GM23338 (cell line): ENCODE measurements at regions not wholly inside any gene's neighbourhood (a gene's known extent, or its start where the extent isn't known, plus 50 kb on each side); places are given as distances from the start of the nearest gene placed in this dataset.

Source experiments
- ATAC-seq: fragments of 200-7000 bp; cut with Tn5 transposase; 3 replicates; pipeline ENCODE4 v1.9.1; 2020
- DNase-seq: peaks from one replicate; pipeline ENCODE4 v3.0.0-alpha.2; 2015; ENCODE audit warnings: low spot score
- H2AFZ ChIP-seq: fragments of 200-600 bp; sonication (generic); 2 replicates; pipeline ENCODE4 v1.8.0; 2016; ENCODE audit warnings: antibody characterized with exemption, mild to moderate bottlenecking, moderate library complexity
- H3F3A ChIP-seq: fragments of 200-600 bp; sonication (generic); replicated peaks from 2 replicates; pipeline ENCODE4 v1.8.0; 2017; ENCODE audit warnings: antibody characterized with exemption, mixed run types, low read depth
- H3K27ac ChIP-seq: fragments of 200-600 bp; sonication (generic); 2 replicates; pipeline ENCODE4 v1.6.1; 2016; ENCODE audit warnings: low read depth
- H3K27me3 ChIP-seq: fragments of 200-600 bp; sonication (generic); 2 replicates; pipeline ENCODE4 v1.8.0; 2016; ENCODE audit warnings: mild to moderate bottlenecking, mixed run types, moderate library complexity; ENCODE audit not compliant: insufficient read depth
- H3K36me3 ChIP-seq: fragments of 200-600 bp; sonication (generic); 2 replicates; pipeline ENCODE4 v1.8.0; 2016; ENCODE audit warnings: mild to moderate bottlenecking; ENCODE audit not compliant: insufficient read depth
- H3K4me1 ChIP-seq: fragments of 200-600 bp; sonication (generic); 2 replicates; pipeline ENCODE4 v1.8.0; 2016; ENCODE audit warnings: mild to moderate bottlenecking, moderate library complexity; ENCODE audit not compliant: insufficient read depth
- H3K4me2 ChIP-seq: fragments of 200-600 bp; sonication (generic); 2 replicates; pipeline ENCODE4 v1.7.1; 2017; ENCODE audit warnings: mixed run types
- H3K4me3 ChIP-seq: fragments of 200-600 bp; sonication (generic); 2 replicates; pipeline ENCODE4 v1.6.1; 2016; ENCODE audit warnings: mixed run types
- H3K79me2 ChIP-seq: fragments of 200-600 bp; sonication (generic); replicated peaks from 2 replicates; pipeline ENCODE4 v1.8.0; 2017; ENCODE audit warnings: mild to moderate bottlenecking; ENCODE audit not compliant: insufficient read depth
- H3K9me2 ChIP-seq: fragments of 200-600 bp; sonication (generic); 2 replicates; pipeline ENCODE4 v1.8.0; 2017; ENCODE audit not compliant: insufficient read depth
- H4K20me1 ChIP-seq: fragments of 200-600 bp; sonication (generic); replicated peaks from 2 replicates; pipeline ENCODE4 v1.8.0; 2017; ENCODE audit warnings: mild to moderate bottlenecking; ENCODE audit not compliant: insufficient read depth
- H3K27ac Mint-ChIP-seq: 2 replicates; pipeline ENCODE4 v1.8.0; 2020; ENCODE audit warnings: inconsistent platforms, mild to moderate bottlenecking, moderate library complexity, mixed read lengths
- H3K27me3 Mint-ChIP-seq: 3 replicates; pipeline ENCODE4 v1.8.0; 2022; ENCODE audit warnings: low read depth, mild to moderate bottlenecking, moderate library complexity, mixed read lengths, inconsistent platforms; ENCODE audit not compliant: insufficient read depth, poor library complexity
- H3K36me3 Mint-ChIP-seq: 3 replicates; pipeline ENCODE4 v1.8.0; 2021; ENCODE audit warnings: low read depth, mild to moderate bottlenecking, inconsistent platforms, moderate library complexity, mixed read lengths
- H3K4me1 Mint-ChIP-seq: 3 replicates; pipeline ENCODE4 v1.8.0; 2020; ENCODE audit warnings: mild to moderate bottlenecking, inconsistent platforms, mixed read lengths
- H3K4me3 Mint-ChIP-seq: 3 replicates; pipeline ENCODE4 v1.8.0; 2021; ENCODE audit warnings: moderate library complexity, mild to moderate bottlenecking, inconsistent platforms, mixed read lengths
- H3K9me3 Mint-ChIP-seq: 3 replicates; pipeline ENCODE4 v1.8.0; 2020; ENCODE audit warnings: moderate library complexity, mild to moderate bottlenecking, inconsistent platforms, mixed read lengths
- CREB1 ChIP-seq: fragments of 250-450 bp; sonication (Bioruptor Pico); IDR thresholded peaks from 2 replicates; pipeline ENCODE4 v1.5.0; 2020; ENCODE audit warnings: low read depth, mild to moderate bottlenecking, moderate library complexity
- EZH2 ChIP-seq: fragments of 200-600 bp; sonication (generic); IDR thresholded peaks from one replicate; pipeline ENCODE4 v1.8.0; 2017; ENCODE audit warnings: antibody characterized with exemption, mild to moderate bottlenecking, low read depth; ENCODE audit not compliant: unreplicated experiment
- EZH2phosphoT487 ChIP-seq: fragments of 200-600 bp; sonication (generic); IDR thresholded peaks from one replicate; pipeline ENCODE4 v1.8.1; 2018; ENCODE audit warnings: antibody characterized with exemption; ENCODE audit not compliant: unreplicated experiment
- JUNB ChIP-seq: IDR thresholded peaks from one replicate; pipeline ENCODE4 v1.6.1; 2016; ENCODE audit warnings: antibody characterized with exemption; ENCODE audit not compliant: unreplicated experiment
- NANOG ChIP-seq: IDR thresholded peaks from 2 replicates; pipeline ENCODE4 v1.6.1; 2016; ENCODE audit warnings: antibody characterized with exemption, borderline replicate concordance
- POLR2AphosphoS5 ChIP-seq: IDR thresholded peaks from 2 replicates; pipeline ENCODE4 v1.6.1; 2016; ENCODE audit warnings: antibody characterized with exemption, low read depth
- STAT1 ChIP-seq: IDR thresholded peaks from one replicate; pipeline ENCODE4 v1.6.1; 2016; ENCODE audit warnings: antibody characterized with exemption; ENCODE audit not compliant: unreplicated experiment
- ZNF114 ChIP-seq: fragments of 250-450 bp; sonication (Bioruptor Pico); IDR thresholded peaks from 2 replicates; pipeline ENCODE4 v1.5.0; 2020; ENCODE audit warnings: mild to moderate bottlenecking, moderate library complexity
- ZNF331 ChIP-seq: fragments of 250-450 bp; sonication (Bioruptor Pico); IDR thresholded peaks from 2 replicates; pipeline ENCODE4 v1.5.0; 2020; ENCODE audit warnings: low read depth, mild to moderate bottlenecking, moderate library complexity
- TF ChIP-seq, protein P1 (sequence below): IDR thresholded peaks from 2 replicates; pipeline ENCODE4 v1.6.1; 2016; ENCODE audit warnings: antibody characterized with exemption
- TF ChIP-seq, protein P2 (sequence below): IDR thresholded peaks from one replicate; pipeline ENCODE4 v1.6.1; 2018; ENCODE audit warnings: antibody characterized with exemption; ENCODE audit not compliant: unreplicated experiment
- TF ChIP-seq, protein P3 (sequence below), 2 experiments: fragments of 200-600 bp in 1 of 2; sonication (generic) in 1 of 2; conservative IDR thresholded peaks; 2 replicates each; pipeline versions ENCODE4 v1.5.1 to v1.6.1; 2016 to 2017; ENCODE audit warnings: antibody characterized with exemption in 2 of 2, low read depth in 2 of 2, mild to moderate bottlenecking in 2 of 2, moderate library complexity in 1 of 2
- TF ChIP-seq, protein P4 (sequence below): fragments of 250-450 bp; sonication (Bioruptor Pico); IDR thresholded peaks from 2 replicates; pipeline ENCODE4 v1.5.0; 2020; ENCODE audit warnings: mild to moderate bottlenecking, moderate library complexity

DNA sequence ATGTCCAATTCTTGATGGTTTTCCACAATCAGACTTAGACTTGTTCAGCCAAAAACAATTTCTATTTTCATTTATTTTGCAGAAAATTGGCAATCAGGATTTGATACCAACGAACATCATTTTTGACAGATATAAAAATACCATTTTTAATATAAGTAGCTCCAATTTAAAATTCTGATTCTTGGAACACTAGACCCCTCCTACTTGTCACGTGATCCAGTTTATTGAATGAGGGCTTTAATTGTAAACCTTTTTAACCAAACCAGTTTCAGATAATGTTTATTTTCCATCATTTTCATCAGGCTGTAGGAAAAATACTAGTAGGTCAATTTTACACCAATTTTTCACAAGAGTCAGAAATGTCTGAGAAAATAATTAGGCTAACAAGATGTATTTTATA, 607.2 kb upstream of the RGS18 start:
- Histone ChIP-seq H3F3A (no peaks in the 10 kb centered on the region), H3K36me3 (no peaks in the 10 kb centered on the region), H3K4me2 (no peak overlapping the region), H3K27me3 (no peaks in the 10 kb centered on the region), H3K9me2 (no peaks in the 10 kb centered on the region), H2AFZ (no peak overlapping the region), H3K4me1 (no peaks in the 10 kb centered on the region), H3K79me2 (no peaks in the 10 kb centered on the region), H3K4me3 (no peak overlapping the region), H3K27ac (no peak overlapping the region), H4K20me1 (no peaks in the 10 kb centered on the region)
- DNase-seq (no peak), ATAC-seq (no peak)
- TF ChIP-seq, protein P1, sequence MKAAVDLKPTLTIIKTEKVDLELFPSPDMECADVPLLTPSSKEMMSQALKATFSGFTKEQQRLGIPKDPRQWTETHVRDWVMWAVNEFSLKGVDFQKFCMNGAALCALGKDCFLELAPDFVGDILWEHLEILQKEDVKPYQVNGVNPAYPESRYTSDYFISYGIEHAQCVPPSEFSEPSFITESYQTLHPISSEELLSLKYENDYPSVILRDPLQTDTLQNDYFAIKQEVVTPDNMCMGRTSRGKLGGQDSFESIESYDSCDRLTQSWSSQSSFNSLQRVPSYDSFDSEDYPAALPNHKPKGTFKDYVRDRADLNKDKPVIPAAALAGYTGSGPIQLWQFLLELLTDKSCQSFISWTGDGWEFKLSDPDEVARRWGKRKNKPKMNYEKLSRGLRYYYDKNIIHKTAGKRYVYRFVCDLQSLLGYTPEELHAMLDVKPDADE, result no peak
- TF ChIP-seq ZNF331 (CRISPR knock-in tag) (no peak), NANOG (no peak), CREB1 (CRISPR knock-in tag) (no peak), EZH2 (no peak), STAT1 (no peak), EZH2phosphoT487 (no peak), JUNB (no peak), ZNF114 (CRISPR knock-in tag) (no peak), POLR2AphosphoS5 (no peak)
- TF ChIP-seq, protein P2, sequence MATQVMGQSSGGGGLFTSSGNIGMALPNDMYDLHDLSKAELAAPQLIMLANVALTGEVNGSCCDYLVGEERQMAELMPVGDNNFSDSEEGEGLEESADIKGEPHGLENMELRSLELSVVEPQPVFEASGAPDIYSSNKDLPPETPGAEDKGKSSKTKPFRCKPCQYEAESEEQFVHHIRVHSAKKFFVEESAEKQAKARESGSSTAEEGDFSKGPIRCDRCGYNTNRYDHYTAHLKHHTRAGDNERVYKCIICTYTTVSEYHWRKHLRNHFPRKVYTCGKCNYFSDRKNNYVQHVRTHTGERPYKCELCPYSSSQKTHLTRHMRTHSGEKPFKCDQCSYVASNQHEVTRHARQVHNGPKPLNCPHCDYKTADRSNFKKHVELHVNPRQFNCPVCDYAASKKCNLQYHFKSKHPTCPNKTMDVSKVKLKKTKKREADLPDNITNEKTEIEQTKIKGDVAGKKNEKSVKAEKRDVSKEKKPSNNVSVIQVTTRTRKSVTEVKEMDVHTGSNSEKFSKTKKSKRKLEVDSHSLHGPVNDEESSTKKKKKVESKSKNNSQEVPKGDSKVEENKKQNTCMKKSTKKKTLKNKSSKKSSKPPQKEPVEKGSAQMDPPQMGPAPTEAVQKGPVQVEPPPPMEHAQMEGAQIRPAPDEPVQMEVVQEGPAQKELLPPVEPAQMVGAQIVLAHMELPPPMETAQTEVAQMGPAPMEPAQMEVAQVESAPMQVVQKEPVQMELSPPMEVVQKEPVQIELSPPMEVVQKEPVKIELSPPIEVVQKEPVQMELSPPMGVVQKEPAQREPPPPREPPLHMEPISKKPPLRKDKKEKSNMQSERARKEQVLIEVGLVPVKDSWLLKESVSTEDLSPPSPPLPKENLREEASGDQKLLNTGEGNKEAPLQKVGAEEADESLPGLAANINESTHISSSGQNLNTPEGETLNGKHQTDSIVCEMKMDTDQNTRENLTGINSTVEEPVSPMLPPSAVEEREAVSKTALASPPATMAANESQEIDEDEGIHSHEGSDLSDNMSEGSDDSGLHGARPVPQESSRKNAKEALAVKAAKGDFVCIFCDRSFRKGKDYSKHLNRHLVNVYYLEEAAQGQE, result no peak
- TF ChIP-seq, protein P3, sequence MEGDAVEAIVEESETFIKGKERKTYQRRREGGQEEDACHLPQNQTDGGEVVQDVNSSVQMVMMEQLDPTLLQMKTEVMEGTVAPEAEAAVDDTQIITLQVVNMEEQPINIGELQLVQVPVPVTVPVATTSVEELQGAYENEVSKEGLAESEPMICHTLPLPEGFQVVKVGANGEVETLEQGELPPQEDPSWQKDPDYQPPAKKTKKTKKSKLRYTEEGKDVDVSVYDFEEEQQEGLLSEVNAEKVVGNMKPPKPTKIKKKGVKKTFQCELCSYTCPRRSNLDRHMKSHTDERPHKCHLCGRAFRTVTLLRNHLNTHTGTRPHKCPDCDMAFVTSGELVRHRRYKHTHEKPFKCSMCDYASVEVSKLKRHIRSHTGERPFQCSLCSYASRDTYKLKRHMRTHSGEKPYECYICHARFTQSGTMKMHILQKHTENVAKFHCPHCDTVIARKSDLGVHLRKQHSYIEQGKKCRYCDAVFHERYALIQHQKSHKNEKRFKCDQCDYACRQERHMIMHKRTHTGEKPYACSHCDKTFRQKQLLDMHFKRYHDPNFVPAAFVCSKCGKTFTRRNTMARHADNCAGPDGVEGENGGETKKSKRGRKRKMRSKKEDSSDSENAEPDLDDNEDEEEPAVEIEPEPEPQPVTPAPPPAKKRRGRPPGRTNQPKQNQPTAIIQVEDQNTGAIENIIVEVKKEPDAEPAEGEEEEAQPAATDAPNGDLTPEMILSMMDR (conservative IDR thresholded peaks at IDR 0.05; ENCODE audit: low read depth in 2 of 2), result no peak
- TF ChIP-seq, protein P4, sequence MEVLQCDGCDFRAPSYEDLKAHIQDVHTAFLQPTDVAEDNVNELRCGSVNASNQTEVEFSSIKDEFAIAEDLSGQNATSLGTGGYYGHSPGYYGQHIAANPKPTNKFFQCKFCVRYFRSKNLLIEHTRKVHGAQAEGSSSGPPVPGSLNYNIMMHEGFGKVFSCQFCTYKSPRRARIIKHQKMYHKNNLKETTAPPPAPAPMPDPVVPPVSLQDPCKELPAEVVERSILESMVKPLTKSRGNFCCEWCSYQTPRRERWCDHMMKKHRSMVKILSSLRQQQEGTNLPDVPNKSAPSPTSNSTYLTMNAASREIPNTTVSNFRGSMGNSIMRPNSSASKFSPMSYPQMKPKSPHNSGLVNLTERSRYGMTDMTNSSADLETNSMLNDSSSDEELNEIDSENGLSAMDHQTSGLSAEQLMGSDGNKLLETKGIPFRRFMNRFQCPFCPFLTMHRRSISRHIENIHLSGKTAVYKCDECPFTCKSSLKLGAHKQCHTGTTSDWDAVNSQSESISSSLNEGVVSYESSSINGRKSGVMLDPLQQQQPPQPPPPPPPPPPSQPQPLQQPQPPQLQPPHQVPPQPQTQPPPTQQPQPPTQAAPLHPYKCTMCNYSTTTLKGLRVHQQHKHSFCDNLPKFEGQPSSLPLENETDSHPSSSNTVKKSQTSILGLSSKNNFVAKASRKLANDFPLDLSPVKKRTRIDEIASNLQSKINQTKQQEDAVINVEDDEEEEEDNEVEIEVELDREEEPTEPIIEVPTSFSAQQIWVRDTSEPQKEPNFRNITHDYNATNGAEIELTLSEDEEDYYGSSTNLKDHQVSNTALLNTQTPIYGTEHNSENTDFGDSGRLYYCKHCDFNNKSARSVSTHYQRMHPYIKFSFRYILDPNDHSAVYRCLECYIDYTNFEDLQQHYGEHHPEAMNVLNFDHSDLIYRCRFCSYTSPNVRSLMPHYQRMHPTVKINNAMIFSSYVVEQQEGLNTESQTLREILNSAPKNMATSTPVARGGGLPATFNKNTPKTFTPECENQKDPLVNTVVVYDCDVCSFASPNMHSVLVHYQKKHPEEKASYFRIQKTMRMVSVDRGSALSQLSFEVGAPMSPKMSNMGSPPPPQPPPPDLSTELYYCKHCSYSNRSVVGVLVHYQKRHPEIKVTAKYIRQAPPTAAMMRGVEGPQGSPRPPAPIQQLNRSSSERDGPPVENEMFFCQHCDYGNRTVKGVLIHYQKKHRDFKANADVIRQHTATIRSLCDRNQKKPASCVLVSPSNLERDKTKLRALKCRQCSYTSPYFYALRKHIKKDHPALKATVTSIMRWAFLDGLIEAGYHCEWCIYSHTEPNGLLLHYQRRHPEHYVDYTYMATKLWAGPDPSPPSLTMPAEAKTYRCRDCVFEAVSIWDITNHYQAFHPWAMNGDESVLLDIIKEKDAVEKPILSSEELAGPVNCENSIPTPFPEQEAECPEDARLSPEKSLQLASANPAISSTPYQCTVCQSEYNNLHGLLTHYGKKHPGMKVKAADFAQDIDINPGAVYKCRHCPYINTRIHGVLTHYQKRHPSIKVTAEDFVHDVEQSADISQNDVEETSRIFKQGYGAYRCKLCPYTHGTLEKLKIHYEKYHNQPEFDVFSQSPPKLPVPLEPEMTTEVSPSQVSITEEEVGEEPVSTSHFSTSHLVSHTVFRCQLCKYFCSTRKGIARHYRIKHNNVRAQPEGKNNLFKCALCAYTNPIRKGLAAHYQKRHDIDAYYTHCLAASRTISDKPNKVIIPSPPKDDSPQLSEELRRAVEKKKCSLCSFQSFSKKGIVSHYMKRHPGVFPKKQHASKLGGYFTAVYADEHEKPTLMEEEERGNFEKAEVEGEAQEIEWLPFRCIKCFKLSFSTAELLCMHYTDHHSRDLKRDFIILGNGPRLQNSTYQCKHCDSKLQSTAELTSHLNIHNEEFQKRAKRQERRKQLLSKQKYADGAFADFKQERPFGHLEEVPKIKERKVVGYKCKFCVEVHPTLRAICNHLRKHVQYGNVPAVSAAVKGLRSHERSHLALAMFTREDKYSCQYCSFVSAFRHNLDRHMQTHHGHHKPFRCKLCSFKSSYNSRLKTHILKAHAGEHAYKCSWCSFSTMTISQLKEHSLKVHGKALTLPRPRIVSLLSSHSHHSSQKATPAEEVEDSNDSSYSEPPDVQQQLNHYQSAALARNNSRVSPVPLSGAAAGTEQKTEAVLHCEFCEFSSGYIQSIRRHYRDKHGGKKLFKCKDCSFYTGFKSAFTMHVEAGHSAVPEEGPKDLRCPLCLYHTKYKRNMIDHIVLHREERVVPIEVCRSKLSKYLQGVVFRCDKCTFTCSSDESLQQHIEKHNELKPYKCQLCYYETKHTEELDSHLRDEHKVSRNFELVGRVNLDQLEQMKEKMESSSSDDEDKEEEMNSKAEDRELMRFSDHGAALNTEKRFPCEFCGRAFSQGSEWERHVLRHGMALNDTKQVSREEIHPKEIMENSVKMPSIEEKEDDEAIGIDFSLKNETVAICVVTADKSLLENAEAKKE, result no peak
- H3K9me3 Mint-ChIP-seq, result no peaks in the 10 kb centered on the region
- no peak overlapping the region for H3K4me3 Mint-ChIP-seq
- peaks cover 2% of the 10 kb centered on the region; the same call in 1 of the 3 replicates for H3K4me1 Mint-ChIP-seq
- no peaks in the 10 kb centered on the region for H3K27me3 Mint-ChIP-seq
- H3K27ac Mint-ChIP-seq, result no peak overlapping the region
- H3K36me3 Mint-ChIP-seq, result no peaks in the 10 kb centered on the region
